Body of pancreas (tissue), 4 donors: ENCODE measurements at regions not wholly inside any gene's neighbourhood (a gene's known extent, or its start where the extent isn't known, plus 50 kb on each side); places are given as distances from the start of the nearest gene placed in this dataset.

ENCODE experiments used
- POLR2A ChIP-seq, 3 donors: fragments of 450-650 bp; IDR thresholded peaks; one replicate each; pipeline ENCODE4 v1.6.1; 2016; ENCODE audit warnings: antibody characterized with exemption in 3 of 3, mild to moderate bottlenecking in 2 of 3
- TF ChIP-seq, protein P1 (sequence below), 7 experiments: fragments of 450-650 bp in 4 of 7; fragments of 200-600 bp in 3 of 7; sonication (generic) in 3 of 7; IDR thresholded peaks; one replicate each; pipeline ENCODE4 v1.5.1; 2016 to 2019; ENCODE audit warnings: antibody characterized with exemption in 7 of 7

DNA sequence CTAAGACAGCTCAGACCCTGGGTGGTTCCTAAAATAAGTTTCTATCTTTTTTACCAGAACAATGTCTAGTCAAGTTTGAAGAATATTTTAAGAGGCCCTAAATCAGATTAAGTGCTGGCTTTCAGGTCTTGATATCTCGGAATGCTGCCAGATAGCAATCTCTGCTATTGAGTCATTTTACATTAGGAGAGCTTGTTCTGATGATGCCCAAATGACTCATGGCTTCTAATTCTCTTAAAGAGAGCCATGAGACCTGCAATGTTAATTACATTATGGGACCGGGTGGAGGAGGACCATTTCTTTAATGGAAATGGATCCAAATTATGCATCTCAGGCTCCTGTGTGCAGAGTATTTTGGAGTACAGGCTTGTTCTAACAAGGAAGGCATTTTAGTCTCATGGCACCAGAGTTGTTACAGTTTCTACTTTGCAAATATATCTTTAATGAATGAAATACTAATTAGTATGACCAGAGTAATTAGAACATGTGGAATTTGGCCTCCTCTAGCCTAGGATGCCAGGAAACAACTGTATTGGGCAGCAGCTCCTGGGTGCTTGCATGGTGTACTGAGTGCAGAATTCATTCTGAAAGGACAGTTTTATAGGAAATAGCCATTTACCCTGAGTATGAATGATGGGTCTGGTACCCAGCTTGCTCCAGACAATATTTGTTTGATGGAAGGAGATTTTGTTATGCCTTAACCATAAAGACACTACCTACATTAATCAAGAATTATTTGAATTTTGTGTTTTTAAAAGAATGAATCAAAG, 94.0 kb upstream of the SULT1C3 start:
- TF ChIP-seq, protein P1, sequence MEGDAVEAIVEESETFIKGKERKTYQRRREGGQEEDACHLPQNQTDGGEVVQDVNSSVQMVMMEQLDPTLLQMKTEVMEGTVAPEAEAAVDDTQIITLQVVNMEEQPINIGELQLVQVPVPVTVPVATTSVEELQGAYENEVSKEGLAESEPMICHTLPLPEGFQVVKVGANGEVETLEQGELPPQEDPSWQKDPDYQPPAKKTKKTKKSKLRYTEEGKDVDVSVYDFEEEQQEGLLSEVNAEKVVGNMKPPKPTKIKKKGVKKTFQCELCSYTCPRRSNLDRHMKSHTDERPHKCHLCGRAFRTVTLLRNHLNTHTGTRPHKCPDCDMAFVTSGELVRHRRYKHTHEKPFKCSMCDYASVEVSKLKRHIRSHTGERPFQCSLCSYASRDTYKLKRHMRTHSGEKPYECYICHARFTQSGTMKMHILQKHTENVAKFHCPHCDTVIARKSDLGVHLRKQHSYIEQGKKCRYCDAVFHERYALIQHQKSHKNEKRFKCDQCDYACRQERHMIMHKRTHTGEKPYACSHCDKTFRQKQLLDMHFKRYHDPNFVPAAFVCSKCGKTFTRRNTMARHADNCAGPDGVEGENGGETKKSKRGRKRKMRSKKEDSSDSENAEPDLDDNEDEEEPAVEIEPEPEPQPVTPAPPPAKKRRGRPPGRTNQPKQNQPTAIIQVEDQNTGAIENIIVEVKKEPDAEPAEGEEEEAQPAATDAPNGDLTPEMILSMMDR (IDR thresholded peaks at IDR 0.05), result no peak
- TF ChIP-seq POLR2A (IDR thresholded peaks at IDR 0.05), result no peak
